ENCODE measurements at regions not wholly inside any gene's neighbourhood (a gene's known extent, or its start where the extent isn't known, plus 50 kb on each side); places are given as distances from the start of the nearest gene placed in this dataset.

- TF ChIP-seq CTCF (IDR thresholded peaks at IDR 0.05) (no peak), POLR2A (IDR thresholded peaks at IDR 0.05) (no peak), POLR2AphosphoS5 (IDR thresholded peaks at IDR 0.05) (no peak), EP300 (IDR thresholded peaks at IDR 0.05) (no peak)
Measured at GRCh38 chr13:59451236-59451635, 712.5 kb downstream of the DIAPH3 start.

All from sigmoid colon (tissue), 4 donors.